NCI-H524 (cell line): ENCODE measurements at regions not wholly inside any gene's neighbourhood (a gene's known extent, or its start where the extent isn't known, plus 50 kb on each side); places are given as distances from the start of the nearest gene placed in this dataset.

Source experiments
- DNase-seq, 2 experiments: peaks; one replicate each; lab custom pipeline; 2025; lab: John Stamatoyannopoulos, UW

DNA sequence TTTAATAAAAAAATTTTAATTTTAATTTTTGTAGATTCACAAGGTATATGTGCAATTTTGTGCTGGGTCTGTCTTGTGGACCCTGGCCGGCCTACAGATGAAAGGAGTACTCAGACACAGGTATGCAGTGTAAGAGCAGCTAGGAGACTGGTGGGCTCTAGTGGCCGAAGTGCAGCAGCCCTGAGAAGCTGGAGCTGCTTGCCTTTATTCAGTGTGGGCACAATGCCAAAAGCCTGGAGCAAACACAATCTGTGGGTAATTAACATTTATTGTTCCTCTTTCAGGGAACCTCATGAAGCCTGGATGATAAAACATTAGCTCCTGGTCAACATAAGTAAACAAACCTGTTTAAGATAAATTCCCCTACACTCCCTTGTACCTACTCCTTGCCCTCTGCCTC, 135.7 kb upstream of the SEL1L start:
- DNase-seq, result no peak

DNA sequence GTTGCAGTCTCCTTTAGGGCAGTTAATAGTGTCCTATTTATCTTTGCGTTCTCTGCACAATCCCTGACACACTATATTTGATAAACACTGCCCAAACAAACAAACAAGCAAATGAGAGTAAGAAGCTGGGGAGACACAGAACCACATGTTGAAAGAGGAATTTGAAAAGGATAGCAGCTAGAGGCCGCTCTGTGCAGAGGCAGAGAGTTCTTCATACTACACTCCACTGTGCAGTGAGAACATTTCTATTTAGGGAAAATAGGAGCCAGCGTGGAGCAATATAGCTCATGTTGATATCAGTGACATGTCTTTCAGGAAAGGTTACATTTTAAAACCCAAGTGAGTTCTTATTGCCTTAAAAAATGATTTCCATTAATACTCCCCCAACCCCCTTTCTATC, 140.3 kb upstream of the SEL1L start:
- peak in 1 of 2 experiments; percentile 42 for DNase-seq

DNA sequence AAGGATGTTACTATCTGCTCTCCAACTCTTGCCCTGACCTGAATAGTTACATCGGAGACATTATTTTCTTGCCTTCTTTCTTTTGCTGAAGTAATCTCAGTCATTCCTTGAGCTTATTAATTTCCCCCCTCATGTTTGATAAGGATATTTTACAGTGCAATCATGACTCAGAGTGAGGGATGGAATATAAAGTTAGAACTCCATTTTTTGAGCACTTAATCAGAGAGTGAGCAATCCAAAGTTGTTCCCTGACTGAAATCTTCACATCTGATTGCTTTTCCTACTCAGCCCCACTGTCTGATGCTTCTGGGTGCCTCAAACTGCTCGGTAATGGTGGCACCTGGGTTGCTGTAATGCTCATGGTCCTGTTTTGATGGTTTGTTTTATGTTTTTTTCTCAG, 142.7 kb upstream of the SEL1L start:
- DNase-seq, result no peak

DNA sequence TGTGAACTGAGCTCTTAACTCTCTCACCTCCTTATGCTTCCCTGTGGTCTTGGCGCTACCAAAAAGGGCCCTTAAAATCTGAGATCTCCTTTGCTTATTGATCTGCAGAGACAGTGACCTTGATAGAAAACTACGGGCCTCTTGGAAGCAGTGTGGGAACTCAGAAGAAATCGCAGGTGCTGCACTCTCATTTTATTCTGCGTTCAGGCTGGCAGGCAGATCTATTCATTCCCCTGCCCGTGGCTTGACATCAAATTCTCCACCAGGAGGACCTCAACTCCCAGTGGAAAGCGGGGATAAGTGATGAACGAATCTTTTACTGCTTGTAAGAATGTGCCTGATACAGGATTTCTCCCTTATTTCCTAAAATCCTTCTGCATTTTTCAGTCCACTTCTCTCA, 143.2 kb upstream of the SEL1L start:
- no peak for DNase-seq

DNA sequence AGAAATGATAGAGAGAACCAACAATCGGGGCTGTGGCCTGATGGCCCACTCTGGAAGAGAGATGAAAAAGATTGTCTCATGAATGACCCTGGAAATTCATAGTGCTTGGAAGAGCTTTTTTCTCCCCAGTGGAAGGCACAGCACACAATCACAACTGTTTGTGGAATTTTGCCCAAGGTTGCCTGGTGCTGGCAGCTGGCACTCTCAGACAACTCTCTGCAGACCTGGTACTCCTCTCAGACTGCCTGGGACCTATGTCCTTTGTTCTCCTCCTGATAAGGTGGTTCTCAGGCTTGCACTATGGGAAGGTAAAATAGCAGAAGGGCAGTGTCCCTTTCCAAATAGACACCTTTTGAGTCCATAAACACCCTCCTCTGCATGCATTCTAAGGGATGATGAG, 144.1 kb upstream of the SEL1L start:
- DNase-seq, result no peak

DNA sequence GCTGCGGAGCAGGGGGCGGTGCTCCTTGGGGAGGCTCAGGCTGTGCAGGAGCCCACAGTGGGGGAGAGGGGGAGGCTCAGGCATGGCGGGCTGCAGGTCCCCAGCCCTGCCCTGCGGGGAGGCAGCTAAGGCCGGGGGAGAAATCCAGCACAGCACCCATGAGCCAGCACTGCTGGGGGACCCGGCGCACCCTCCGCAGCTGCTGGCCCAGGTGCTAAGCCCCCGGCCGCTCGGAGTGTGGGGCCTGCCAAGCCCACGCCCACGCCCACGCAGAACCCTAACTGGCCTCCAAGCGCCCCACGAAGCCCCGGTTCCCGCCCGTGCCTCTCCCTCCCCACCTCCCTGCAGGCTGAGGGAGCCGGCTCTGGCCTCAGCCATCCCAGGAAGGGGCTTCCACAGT, 145.6 kb upstream of the SEL1L start:
- DNase-seq, result no peak

DNA sequence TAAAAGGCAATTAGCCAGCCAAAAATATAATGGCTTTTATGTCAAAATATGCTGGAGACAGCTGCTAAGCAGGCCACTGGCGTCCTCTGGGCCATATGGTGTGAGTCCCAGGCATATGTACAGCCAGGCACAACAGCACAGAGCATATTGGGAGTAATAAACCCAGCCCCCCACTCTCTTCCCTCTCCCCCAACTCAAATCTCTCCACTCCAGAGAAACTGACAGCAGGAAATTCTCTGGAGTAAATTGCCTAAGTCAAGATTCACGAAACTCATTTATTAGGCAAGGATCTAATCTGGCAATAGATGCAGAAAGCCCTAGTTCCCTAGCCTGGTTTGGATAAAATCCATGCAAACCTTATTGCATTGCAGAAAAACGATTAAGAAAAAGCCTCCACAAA, 147.9 kb upstream of the SEL1L start:
- DNase-seq, result peak; percentile 98 to 100

DNA sequence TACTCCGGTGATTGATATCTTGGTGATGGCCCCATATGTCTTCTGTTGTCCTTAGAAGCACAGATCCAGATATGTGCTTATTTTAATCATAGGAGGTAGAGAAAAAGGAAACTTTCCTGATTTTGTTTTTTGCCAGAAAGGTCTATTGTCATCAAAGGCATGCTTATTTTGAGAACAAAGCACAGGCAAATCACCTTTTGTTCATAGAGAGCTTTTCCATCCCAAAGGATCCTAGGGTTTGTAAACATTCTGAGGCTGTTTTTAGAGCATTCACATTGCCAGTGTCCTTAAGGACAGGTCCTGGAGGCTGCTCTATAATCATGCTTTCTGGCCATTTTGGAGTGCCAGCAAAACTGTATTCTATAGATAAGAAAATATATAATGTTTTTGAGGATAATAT, 148.5 kb upstream of the SEL1L start:
- DNase-seq, result peak; percentile 38 to 63

DNA sequence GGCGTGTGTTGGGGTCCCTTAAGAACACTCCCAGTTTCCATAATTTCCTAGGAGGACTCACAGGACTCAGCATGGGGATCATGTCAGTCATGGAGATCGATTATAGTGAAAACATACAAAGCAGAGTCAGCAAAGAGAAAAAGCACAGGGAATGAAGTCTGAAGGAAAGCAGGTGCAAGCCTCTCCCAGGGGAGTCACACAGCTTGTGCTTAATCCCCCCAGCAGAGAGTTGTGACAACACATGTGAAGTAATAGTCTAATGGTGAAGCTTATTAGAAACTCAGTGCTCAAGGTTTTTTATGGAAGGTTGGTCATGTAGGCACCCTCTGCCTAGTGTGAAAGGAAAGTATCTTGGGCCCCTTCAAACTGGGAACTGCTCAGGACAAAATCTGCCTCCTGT, 149.0 kb upstream of the SEL1L start:
- peak; percentile 95 to 99 for DNase-seq

DNA sequence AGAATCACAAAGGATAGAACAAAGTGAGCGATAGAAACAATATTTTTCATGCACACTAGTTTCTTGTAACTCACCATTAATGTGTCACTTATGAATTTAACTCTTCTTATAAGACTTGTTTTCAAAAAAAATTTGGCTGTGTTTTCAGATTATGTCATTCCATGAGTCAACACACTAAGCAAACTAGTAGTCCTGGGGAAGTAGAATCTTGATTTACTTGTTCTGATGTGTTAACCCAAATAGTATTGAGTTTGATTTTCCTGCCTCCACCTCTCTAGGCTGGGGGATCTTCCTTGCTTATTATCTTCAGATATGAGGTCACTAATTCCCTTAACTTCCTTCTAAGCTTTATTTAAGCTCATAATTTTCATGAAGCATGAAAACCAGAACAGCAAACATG, 151.0 kb upstream of the SEL1L start:
- DNase-seq, result no peak

DNA sequence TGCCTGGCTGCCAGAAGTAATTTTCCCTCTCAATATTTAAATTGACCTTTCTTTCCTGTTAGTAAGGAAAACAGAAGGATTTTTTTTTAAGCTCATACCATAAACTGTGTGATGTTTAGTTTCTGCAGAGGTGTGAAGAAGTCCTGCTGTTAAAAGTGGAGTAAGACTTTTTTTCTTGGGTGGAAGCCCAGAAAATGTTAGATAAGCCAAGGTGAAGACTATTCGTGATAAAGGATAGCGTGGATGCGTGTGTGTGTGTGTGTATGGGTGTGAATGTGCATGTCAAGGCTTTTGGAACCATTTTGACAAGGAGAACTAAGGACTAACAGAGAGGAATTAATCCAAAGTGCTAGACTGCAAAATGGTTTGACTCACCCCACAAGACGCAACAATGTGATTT, 152.9 kb upstream of the SEL1L start:
- no peak for DNase-seq

DNA sequence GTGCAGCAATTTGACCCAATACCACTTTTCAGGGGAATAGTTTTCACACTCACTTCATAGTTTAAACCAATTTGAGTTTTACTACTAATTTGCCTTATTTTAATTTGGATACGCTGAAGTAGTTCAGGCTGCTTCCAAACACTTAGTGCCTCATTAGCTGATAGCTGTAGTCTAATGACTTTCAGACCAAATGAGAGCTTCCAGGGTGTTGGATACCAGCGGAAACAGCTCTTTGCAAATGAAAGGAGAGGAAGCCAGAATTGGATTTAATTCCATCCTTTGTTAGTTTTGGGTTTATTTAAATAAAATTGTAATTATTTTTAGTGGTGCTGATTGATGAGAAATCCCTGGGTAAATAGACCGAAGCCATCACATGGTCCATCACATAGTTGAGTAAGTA, 158.3 kb upstream of the SEL1L start:
- DNase-seq, result no peak

DNA sequence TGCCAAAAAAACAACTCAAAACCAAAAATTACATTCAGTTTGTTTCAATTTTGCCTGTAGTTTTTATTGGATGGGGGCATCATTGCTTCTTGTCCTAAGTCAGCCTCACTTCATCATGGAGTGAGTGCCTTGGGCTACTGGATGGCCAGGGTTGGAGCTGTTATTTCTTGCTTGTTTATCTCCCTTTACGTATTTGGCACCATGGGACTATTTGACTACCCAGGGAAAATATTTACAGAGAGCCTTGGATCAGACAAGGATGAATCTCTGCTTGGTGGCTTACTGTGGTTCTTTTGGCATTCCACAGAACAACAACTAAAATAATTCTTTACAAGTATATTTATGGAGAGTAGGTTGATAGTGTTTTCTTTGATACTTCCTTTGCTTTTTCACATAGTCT, 160.8 kb upstream of the SEL1L start:
- no peak for DNase-seq

DNA sequence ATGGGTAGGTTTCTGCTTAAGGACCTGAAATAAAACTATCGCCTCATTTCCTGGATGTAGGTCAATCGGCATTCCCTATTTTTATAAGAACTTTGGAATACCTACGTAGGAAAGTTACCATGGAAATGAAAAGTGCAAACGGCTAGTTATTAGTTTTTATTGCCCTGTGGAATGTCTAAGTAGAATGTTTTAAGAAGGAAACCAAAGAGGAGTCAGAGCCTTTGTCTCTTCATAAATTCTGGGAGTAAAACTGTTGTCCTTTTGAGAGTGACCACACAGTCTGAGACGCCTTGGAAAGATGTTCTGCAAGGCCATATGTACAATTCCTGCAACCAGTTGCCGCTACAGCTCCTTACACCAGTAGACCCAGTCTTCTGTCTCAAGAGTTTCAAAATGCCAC, 176.0 kb upstream of the SEL1L start:
- DNase-seq, result no peak

DNA sequence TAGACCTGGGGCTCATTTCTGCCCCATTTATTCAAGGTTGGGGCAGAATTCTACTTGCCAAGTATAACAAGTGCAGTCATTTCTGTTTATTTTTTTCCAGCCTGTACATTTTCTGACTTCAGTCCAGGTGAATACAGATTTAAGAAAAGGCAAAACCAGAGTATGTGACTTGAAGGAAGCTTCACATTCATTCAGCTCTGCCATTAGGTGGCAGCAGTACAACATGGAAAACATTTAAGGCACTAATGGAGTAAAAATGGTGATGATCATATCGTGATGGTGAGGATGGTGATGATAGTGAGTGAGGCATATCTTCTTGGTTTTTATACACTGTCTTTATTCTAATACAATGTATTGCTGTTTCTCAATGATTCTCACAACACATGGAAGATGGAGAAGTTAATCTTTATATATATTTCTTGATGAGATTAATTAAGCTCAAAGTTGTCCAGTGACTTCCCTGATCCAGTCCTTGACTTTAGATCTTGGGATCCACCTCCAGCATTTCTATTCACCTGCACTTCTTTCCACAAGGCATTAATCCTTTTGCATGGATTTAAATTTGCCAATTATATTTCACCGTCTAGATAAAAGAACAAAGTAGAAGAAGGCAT, 176.7 kb upstream of the SEL1L start:
- DNase-seq, result peak; percentile 42 to 84

DNA sequence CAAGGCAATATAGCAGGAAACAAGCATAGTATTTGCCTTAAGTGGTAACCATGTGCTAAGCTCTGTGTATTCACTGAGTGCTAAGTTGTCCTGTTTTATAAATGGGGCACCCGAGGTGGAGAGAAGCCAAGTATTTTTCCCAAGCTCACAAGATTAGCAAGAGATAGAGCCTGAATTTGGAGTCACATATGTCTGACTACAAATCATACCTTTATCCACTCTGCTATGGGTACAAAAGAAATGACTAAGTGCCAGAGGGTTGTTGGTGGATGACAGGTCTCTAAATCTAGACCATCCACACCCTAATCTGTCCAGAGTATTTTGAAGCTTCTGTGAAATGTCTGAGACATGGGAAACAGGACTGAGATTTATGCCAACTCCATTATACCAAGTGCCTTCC, 182.1 kb upstream of the SEL1L start:
- no peak for DNase-seq

DNA sequence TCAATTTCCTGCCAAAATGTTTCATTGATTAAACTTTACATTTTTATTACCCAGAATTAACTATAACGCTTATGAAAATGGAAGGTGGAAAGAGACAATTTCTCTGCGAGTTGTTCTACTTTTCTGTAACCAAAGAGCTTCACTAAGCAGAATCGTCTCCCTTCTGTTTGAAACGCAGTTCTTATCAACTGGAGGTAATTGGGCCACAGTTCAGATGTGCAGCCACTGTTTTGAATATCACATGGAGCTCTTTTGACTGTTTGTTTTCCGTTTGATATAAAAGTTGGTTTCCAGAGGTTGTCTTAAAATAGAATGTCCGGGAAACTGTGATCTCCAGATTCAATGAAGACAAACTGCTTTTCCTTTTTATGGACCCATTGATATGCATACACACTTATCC, 183.3 kb upstream of the SEL1L start:
- DNase-seq, result no peak

DNA sequence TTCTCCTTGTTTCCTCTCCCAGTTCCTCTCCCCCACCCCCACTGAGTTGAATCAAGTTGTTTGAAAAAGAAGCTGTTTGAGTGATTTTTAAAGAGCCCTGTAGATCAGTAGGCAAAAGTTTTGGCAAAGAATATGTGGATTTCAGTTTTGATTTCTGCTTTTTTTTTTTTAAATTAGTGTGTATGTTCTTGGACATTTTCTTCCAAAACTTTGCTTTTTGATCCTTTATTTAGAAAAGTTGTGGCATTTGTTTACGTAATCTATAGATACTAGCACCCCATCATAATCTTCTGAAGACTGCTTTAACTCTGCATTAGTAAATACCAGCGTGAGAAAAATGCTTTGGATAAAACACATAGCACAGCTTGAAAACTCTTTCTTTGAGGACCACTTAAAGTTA, 190.3 kb upstream of the SEL1L start:
- DNase-seq, result no peak

DNA sequence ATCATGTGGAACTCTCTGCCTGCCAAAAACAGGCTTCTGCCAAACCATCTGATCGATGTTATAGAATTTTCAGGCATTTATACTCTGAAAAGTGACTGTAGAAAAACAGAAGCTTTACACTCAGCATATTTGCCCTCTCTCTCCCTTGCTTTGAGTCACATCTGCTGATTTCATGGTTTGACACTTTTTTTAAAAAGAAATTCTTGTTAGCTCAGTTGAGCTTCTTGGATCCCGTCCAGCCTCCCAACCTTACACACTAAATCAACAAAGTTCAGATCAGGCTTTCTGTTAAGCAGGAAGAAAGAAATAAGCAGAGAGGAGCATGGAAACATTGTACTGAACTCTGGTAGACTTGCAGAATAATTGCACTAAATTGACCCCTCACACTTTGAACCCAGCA, 193.6 kb upstream of the SEL1L start:
- DNase-seq, result no peak

DNA sequence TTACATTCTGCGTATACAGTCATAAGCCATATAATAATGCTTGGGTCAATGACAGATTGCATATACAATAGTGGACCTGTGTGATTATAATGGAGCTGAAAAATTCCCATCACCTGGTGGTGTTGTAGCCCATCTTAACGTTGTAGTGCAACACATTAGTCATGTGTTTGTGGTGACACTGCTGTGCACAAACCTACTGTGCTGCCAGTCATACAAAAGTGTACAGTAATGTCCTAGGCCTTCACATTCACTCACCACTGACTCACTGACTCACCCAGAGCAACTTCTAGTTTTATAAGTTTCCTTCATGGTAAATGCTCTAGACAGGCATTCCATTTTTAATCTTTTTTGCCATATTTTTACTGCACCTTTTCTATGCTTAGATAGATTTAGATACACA, 194.8 kb upstream of the SEL1L start:
- DNase-seq, result no peak

DNA sequence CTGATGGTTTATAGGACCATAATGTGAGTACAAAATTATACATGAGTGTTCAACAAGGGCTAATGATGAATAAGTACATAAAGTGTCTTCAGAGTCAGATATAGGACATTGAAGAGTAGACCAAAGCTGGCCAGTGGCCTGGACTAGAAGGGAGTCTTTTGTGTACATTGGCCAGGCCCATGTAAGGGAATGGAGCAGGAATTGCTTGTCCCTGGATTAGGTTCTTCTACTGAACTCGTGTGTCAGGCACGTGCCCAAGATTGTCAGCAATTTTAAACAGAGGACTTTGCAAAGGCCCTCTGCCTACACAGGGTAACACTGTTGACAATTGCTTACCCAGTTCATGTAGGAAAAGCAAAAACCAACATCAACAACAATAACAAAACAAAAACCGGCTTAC, 196.0 kb upstream of the SEL1L start:
- DNase-seq, result no peak

DNA sequence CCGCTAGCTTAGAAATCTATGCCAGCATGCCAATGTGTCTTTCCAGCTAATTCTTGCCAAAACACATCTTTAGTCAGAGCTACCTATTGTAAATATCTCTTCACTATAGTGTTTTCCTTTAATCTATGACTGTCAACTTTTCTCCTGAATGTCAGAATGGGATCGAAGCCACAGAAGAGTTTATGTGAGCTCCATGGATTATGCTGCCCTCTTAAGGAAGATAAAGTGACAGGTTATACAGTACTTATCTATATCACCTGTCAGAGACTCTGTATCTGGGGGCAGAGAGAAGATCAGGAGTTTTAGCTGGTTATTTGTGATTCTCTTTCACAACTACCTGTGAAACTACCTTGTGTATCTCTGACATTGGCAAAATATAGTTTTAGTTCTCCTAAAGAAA, 204.3 kb upstream of the SEL1L start:
- peak in 1 of 2 experiments; percentile 42 for DNase-seq

DNA sequence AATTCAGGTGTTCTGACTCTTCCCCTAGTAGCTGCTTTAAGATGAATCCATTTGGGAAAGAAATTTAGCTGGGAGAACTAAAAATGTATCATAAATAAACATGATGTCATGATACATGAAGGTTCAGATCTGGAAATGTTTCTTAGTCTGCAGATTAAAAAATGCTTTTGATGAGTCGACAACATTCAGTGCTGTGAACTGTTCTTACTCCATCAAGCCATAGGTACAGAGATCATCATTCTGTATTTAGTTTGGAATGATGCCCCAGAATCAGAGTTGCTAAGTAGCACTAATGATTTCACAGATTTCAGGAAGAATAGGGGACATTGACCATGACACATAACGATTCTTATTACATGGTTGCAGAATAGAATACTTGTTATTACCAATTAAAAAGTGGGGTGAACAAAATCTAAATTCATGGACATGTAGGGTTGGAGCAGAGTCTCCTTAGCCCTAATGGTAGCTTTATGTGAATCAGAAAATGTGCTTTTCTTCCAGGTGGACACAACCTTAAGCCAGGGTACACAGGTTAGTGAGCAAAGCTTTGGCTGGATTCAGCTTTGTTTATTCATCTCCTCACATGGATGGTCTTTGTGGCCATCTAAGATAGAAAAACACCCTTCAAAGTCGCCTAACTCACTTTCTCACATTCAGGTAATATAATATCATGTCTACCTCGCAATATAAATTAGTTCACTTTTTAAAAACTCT, 205.4 kb upstream of the SEL1L start:
- no peak for DNase-seq

DNA sequence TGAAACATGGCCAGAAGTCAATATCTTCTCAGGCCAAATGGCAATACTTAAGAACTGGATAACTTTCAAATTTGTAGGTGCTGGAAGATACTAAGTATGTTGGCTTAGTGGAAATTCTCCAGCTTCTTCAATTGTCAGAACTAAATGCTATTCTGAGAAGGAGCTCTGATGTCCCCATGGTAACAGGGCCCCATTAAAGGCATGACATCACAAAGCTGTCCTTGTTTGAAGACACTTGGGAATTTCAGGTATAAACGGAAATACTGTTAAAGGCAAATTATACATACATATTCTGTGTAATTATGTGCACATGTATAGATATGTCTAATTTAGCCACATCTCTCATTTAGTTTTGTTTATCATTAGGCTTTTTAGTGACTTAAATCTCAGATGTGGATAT, 210.0 kb upstream of the SEL1L start:
- no peak for DNase-seq
